Ishikawa (cell line): ENCODE measurements at regions not wholly inside any gene's neighbourhood (a gene's known extent, or its start where the extent isn't known, plus 50 kb on each side); places are given as distances from the start of the nearest gene placed in this dataset.

ENCODE experiments used
- CEBPB ChIP-seq: IDR thresholded peaks from 2 replicates; pipeline ENCODE4 v1.6.1; 2012
- CREB1 ChIP-seq: IDR thresholded peaks from 2 replicates; pipeline ENCODE4 v1.6.1; 2012; ENCODE audit warnings: low read depth
- EGR1 ChIP-seq: IDR thresholded peaks from 2 replicates; pipeline ENCODE4 v1.6.1; 2012
- EP300 ChIP-seq: IDR thresholded peaks from 2 replicates; pipeline ENCODE4 v1.6.1; 2012; ENCODE audit warnings: borderline replicate concordance
- FOXM1 ChIP-seq: IDR thresholded peaks from 2 replicates; pipeline ENCODE4 v1.6.1; 2012; ENCODE audit warnings: low read depth, borderline replicate concordance
- MAX ChIP-seq: IDR thresholded peaks from 2 replicates; pipeline ENCODE4 v1.6.1; 2012
- NFIC ChIP-seq: IDR thresholded peaks from 2 replicates; pipeline ENCODE4 v1.6.1; 2012
- RAD21 ChIP-seq: IDR thresholded peaks from 2 replicates; pipeline ENCODE4 v1.6.1; 2012; ENCODE audit warnings: low read depth
- REST ChIP-seq: IDR thresholded peaks from 2 replicates; pipeline ENCODE4 v1.6.1; 2012; ENCODE audit warnings: low read depth, mild to moderate bottlenecking
- TAF1 ChIP-seq: IDR thresholded peaks from 2 replicates; pipeline ENCODE4 v1.6.1; 2012; ENCODE audit warnings: low read depth, mild to moderate bottlenecking
- TCF12 ChIP-seq: IDR thresholded peaks from 2 replicates; pipeline ENCODE4 v1.6.1; 2012; ENCODE audit warnings: low read depth
- TEAD4 ChIP-seq: IDR thresholded peaks from 2 replicates; pipeline ENCODE4 v1.6.1; 2012
- USF1 ChIP-seq: IDR thresholded peaks from 2 replicates; pipeline ENCODE4 v1.6.1; 2012
- YY1 ChIP-seq: IDR thresholded peaks from 2 replicates; pipeline ENCODE4 v1.6.1; 2012; ENCODE audit warnings: low read depth
- ZBTB7A ChIP-seq: IDR thresholded peaks from 2 replicates; pipeline ENCODE4 v1.6.1; 2012; ENCODE audit warnings: low read depth

- no peak for TF ChIP-seq YY1
- no peak for TF ChIP-seq EP300
- no peak for TF ChIP-seq TCF12
- no peak for TF ChIP-seq CEBPB
- TF ChIP-seq EGR1: no peak
- no peak for TF ChIP-seq REST
- TF ChIP-seq TEAD4: no peak
- TF ChIP-seq USF1: no peak
- TF ChIP-seq NFIC: no peak
- TF ChIP-seq ZBTB7A: no peak
Measured at GRCh38 chr10:128553755-128554154, 427.5 kb upstream of the MKI67 start.

- TF ChIP-seq FOXM1 (no peak), USF1 (no peak), NFIC (no peak), EP300 (no peak), RAD21 (no peak), MAX (no peak), TCF12 (no peak), ZBTB7A (no peak), YY1 (no peak), TEAD4 (no peak), REST (no peak), EGR1 (no peak), CEBPB (no peak), TAF1 (no peak), CREB1 (no peak)
Measured at GRCh38 chr10:128556182-128557110, 430.2 kb upstream of the MKI67 start.

- TF ChIP-seq NFIC (no peak), TCF12 (no peak), RAD21 (no peak), YY1 (no peak), USF1 (no peak), EP300 (no peak), REST (no peak), FOXM1 (no peak), CREB1 (no peak), MAX (no peak), TEAD4 (no peak), TAF1 (no peak)
Measured at GRCh38 chr10:128557149-128557710, 431.0 kb upstream of the MKI67 start.

GRCh38 chr10:128560406-128560805 is 434.2 kb upstream of the MKI67 start:
- TF ChIP-seq ZBTB7A (no peak), USF1 (no peak)
